ENCODE measurements at regions not wholly inside any gene's neighbourhood (a gene's known extent, or its start where the extent isn't known, plus 50 kb on each side); places are given as distances from the start of the nearest gene placed in this dataset.

DNA sequence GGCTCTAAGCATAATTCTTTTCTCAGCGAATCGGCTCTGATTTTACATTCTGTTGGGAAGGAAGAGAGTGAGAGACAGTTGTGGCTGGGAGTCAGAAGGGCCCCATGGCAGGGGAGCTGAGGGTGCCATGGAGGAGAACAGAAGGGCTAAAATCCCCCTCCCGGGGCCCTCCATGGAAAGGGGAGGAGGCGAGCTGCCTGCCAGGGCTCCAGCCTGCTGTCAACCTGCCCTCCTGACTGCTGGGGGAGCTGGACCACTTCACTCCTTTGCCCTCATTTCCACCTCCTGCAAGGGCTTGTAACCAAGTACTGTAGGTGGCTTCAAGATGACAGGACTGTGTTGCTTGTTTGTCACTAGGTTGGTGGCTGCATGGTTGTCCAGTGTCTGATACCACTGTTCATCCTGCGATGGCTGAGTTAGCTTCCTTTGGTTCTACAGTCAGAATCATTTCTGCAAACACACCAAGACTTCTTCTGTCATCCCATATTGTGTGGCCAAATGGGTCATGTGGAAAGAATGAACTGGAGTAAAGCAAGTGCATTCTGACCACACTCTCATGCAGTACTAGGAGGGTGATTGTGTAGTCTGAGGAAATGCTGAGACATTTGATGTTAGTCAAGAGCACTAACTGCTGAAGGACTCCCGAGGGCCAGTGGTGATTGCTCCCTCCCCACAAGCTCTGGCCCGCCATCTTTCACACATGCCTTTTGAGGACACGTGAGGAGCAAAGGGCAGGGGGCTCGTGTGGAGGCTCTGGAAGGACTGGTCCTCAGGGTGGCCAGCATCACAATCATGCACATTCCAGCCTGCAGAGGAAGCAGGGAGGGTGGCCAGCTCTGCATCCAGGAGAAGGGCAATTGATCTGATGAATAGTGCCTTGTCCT lies 307.2 kb downstream of the GADD45G start:
- no peak overlapping the region for H3K4me3 ChIP-seq
- TF ChIP-seq, protein P1, sequence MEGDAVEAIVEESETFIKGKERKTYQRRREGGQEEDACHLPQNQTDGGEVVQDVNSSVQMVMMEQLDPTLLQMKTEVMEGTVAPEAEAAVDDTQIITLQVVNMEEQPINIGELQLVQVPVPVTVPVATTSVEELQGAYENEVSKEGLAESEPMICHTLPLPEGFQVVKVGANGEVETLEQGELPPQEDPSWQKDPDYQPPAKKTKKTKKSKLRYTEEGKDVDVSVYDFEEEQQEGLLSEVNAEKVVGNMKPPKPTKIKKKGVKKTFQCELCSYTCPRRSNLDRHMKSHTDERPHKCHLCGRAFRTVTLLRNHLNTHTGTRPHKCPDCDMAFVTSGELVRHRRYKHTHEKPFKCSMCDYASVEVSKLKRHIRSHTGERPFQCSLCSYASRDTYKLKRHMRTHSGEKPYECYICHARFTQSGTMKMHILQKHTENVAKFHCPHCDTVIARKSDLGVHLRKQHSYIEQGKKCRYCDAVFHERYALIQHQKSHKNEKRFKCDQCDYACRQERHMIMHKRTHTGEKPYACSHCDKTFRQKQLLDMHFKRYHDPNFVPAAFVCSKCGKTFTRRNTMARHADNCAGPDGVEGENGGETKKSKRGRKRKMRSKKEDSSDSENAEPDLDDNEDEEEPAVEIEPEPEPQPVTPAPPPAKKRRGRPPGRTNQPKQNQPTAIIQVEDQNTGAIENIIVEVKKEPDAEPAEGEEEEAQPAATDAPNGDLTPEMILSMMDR (IDR thresholded peaks at IDR 0.05), result no peak
- ATAC-seq, result no peak
- H3K36me3 ChIP-seq (ENCODE audit: low read depth), result no peaks in the 10 kb centered on the region
- no peak for DNase-seq
- no peaks in the 10 kb centered on the region for H3K4me1 ChIP-seq (ENCODE audit: low read depth)
- intact Hi-C loops (cut with DNase I, micrococcal nuclease), result no loop called here
- H3K9me3 ChIP-seq, result no peaks in the 10 kb centered on the region

DNA sequence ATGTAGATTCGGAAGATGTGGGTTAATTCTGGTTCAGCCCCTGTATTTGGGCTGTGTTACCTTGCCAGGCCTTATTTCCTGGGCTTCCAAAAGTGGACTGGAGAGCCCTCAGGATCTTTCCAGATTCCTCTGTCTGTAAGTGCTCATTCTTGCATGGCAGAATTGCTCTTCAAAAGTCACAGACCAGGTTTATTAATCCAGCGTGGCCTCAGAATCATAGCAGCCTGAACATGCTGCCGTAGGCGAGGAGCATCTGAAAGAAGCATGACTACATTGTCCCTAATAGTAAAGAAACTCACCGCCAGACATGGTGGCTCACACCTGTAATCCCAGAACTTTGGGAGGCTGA lies 307.8 kb downstream of the GADD45G start:
- no peaks in the 10 kb centered on the region for H3K36me3 ChIP-seq (ENCODE audit: low read depth)
- no peak overlapping the region for H3K4me3 ChIP-seq
- intact Hi-C loops (cut with DNase I, micrococcal nuclease), result no loop called here
- H3K4me1 ChIP-seq (ENCODE audit: low read depth), result no peaks in the 10 kb centered on the region
- DNase-seq (no peak), ATAC-seq (no peak)
- H3K9me3 ChIP-seq, result no peaks in the 10 kb centered on the region
- TF ChIP-seq, protein P1 (IDR thresholded peaks at IDR 0.05), result no peak

DNA sequence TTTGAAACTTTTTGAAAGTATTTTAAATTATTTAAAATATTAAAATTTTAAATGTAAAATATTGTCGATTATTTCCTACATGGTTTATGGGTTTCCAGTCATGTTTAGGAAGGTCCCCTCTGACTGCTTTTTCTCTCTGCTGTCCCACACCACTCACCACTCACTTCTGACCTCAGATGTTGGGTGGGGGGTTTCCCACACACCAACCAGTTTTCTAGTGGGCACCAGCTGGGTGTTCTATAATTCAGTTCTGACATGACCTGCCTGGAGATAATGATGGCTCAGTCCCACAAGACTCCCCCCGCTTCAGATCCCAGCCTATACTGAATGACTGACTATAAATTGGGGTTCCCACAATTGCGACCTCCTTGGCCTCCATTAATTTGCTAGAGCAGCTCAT lies 310.4 kb downstream of the GADD45G start:
- Histone ChIP-seq H3K4me1 (ENCODE audit: low read depth) (no peaks in the 10 kb centered on the region), H3K36me3 (ENCODE audit: low read depth) (no peaks in the 10 kb centered on the region), H3K4me3 (no peak overlapping the region), H3K9me3 (no peaks in the 10 kb centered on the region)
- DNase-seq (no peak), ATAC-seq (no peak)
- intact Hi-C loops (cut with DNase I, micrococcal nuclease), result no loop called here
- TF ChIP-seq, protein P1 (IDR thresholded peaks at IDR 0.05), result no peak

DNA sequence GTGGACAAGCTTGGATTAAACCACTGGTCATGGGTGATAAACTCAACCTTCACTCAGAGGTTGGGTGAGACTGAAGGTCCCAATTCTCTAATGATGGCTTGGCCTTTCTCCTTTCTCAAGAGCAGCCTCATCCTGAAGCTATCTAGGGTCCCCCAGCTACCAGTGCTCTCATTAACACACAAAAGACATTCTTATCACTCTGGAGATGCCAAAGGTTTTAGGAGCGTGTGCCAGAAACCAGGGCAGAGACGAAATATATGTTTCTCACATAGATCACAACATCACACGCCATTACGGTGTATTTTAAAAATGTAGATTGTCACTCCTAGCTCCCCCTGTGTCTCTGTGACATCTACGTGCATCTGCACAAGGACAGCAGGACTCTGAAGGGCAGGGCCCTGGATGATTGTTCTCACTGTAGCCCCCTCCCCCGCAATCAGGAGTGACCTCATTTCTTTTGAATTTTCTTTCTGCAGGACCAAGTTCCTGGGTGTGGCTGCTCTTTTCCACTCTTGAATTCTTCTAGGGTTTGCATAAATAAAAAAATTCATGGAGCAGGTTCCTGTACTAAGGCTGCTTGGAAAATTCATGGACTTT lies 311.3 kb downstream of the GADD45G start:
- Histone ChIP-seq H3K4me3 (no peak overlapping the region), H3K9me3 (no peaks in the 10 kb centered on the region), H3K4me1 (ENCODE audit: low read depth) (no peaks in the 10 kb centered on the region), H3K36me3 (ENCODE audit: low read depth) (no peaks in the 10 kb centered on the region)
- ATAC-seq (no peak), DNase-seq (no peak)
- TF ChIP-seq, protein P1 (IDR thresholded peaks at IDR 0.05), result no peak
- intact Hi-C loops (cut with DNase I, micrococcal nuclease), result no loop called here

DNA sequence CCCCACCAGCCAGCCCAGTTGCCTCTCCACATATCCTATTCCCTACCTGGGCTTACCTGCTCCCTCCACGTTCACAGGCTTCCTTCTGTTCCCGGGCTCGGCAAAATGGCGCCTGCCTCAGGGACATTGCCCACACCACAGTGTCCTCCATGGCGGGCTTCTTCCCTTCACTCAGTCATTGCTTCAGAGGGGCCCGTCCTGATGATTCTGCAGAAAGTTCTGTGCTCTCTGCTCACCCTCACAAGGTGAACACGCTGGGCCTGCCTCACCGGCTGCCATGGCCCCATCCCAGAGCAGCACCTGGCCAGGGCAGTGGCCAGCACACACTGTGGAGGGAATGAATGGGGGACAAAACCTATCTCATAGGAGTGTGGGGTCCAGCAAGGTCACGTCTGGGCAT lies 313.0 kb downstream of the GADD45G start:
- TF ChIP-seq, protein P1 (IDR thresholded peaks at IDR 0.05), result no peak
- no peak overlapping the region for H3K4me3 ChIP-seq
- DNase-seq (no peak), ATAC-seq (no peak)
- no peaks in the 10 kb centered on the region for H3K9me3 ChIP-seq
- H3K36me3 ChIP-seq (ENCODE audit: low read depth), result no peaks in the 10 kb centered on the region
- no peaks in the 10 kb centered on the region for H3K4me1 ChIP-seq (ENCODE audit: low read depth)
- intact Hi-C loops (cut with DNase I, micrococcal nuclease), result no loop called here
